GM19043 (cell line): ENCODE measurements at regions not wholly inside any gene's neighbourhood (a gene's known extent, or its start where the extent isn't known, plus 50 kb on each side); places are given as distances from the start of the nearest gene placed in this dataset.
"Not testable (repeated sequence)": the region's sequence is repeated elsewhere in the genome, so short reads cannot be mapped to it uniquely, and the experiment has no call there.

Experiments used
- ATAC-seq: cut with Tn5 transposase; IDR thresholded peaks from one replicate; pipeline ENCODE4 v1.9.1; 2021; ENCODE audit warnings: low read depth; ENCODE audit not compliant: unreplicated experiment

DNA sequence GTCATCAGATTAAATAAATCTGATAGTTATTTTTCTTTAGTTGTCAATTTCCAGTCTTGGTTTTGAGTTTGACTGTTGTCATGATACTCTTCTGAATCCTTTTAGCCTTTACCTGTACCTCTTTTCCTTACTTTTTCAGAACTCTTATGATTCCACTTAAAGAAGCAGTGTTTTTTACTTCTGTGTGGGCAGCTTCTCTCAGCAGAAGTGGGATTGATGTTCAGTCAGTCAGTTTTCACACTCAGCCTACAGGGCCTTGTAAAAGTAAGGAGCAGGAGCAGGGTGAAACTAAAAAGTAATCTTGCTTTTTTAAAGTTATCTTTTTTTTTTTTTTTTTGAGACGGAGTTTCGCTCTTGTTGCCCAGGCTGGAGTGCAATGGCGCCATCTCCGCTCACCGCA is 75.1 kb downstream of the HAUS1 start:
- no peak for ATAC-seq

DNA sequence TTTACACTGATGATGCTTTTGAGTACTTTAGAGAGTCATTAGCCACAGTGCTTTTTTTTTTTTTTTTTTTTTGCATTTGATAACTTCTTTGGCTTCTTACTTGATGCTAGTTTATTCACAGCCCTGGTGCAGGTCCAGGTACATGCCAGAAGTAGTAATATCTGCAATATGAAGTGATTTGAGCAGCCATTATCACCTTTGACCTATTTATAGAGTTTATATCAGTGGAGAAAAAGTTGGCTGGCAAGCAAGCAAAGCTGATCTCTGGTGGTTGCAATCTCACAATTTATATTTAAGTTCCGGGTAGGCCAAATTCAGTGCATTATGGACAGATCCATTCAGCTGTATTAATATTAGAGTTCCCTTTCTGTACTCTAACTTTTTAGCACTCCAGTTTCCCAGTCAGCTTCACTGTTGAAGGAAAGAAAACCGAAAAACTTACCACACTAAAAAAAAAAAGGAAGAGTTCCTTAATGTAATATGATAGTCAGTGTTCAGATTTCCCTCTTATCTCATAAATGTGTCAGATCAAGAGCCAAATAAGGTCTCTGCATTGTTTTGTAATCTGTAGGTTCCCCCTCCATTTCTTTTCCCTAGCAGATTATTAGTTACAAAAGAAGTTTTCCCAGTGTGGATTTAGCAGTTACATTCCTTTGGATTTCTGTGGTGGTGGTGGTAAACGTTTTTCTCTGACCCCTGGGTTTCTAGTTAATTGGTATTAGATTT is 78.6 kb downstream of the HAUS1 start:
- no peak for ATAC-seq

GRCh38 chr18:46184296-46184695 is 80.1 kb downstream of the HAUS1 start:
- ATAC-seq: not testable (repeated sequence)

- no peak for ATAC-seq
These were observed 80.5 kb downstream of the HAUS1 start for GRCh38 chr18:46184727-46185126.

- no peak for ATAC-seq
These were observed 86.5 kb downstream of the HAUS1 start for GRCh38 chr18:46190667-46191066.

- ATAC-seq: no peak
These were observed 92.5 kb downstream of the HAUS1 start for GRCh38 chr18:46196627-46197243.

DNA sequence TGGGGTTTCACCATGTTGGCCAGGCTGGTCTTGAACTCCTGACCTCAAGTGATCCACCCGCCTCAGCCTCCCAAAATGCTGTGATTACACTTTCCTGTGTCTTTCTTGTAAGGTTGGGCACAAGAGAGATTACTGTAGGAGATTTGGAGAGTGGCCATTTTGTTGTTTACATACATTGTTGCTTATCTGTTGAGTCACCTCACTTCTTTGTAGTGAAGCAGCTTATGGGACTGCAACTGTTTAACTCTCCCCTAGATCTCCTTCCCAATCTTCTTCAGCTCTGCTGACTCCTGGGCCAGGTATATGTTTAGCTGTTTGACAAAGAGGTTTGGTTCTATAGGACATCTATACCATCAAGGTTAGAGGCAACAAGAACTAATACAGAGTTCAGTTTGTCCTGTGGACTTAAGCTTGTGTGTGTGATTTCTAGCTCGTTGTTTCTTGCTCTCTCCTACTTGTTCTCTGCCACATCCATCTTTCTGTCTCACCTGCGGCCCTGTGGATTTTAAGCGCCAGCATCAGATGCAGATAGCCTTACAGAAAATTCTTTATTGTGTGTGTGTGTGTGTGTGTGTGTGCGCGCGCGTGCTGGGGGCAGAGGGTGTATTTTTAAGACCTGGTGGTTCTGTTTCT is 95.4 kb downstream of the HAUS1 start:
- ATAC-seq: no peak

DNA sequence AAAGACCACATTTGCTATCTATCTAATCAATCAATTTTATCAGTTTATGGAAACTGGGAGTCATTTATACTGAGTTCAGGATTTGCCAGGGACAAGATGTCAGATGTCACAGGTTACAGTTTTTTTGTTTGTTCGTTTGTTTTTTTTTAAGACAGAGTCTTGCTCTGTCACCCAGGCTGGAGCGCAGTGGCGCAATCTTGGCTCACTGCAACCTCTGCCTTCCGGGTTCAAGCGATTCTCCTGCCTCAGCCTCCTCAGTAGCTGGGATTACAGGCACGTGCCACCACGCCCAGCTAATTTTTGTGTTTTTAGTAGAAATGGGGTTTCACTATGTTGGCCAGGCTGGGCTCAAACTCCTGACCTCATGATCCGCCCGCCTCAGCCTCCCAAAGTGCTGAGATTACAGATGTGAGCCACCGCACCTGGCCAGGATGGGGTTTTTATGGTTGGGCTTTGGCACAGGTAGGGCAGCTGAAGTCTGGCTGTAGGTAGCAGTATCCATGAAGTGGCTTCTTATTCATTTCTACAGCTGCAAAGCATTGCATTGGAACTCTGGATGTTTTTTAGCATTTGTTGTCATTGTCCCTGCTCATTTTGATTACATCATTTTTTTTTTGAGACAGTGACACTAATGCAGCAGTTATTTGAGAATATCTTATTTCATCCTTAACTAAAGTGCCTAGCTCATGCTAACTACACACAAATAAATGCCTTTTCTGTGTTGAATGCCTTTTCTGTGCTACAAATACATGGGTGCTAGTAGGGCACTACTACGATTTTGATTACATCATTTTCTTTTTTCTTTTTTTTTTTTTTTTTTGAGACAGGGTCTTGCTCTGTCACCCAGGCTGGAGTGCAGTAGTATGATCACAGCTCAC is 96.2 kb downstream of the HAUS1 start:
- ATAC-seq: not testable (repeated sequence)

- ATAC-seq: no peak
These were observed 100.0 kb downstream of the HAUS1 start for GRCh38 chr18:46204143-46204542.

- no peak for ATAC-seq
These were observed 103.8 kb downstream of the HAUS1 start for GRCh38 chr18:46207985-46208384.

- no peak for ATAC-seq
These were observed 105.0 kb downstream of the HAUS1 start for GRCh38 chr18:46209161-46209560.

- no peak for ATAC-seq
These were observed 107.6 kb downstream of the HAUS1 start for GRCh38 chr18:46211816-46212215.

- no peak for ATAC-seq
These were observed 108.2 kb downstream of the HAUS1 start for GRCh38 chr18:46212398-46212797.

- no peak for ATAC-seq
These were observed 109.1 kb downstream of the HAUS1 start for GRCh38 chr18:46213295-46213694.

DNA sequence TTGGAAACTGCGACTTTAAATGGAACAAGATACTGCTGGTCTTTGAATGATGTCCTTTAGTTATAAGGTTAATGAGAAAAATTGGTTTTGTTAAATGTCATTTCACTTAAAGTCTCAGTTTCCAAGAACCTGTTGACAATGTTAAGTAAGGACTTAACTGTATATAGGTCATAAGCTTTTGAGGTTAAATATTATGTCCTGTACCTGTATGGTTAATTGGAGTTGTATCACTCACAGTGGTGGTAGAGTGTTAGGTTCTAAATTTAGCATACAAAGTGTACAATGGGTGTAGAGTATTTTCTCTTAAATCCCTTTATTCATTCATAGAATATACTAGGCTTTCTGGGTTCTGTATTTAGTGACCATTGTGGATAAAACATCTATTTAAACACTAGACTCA is 110.2 kb downstream of the HAUS1 start:
- ATAC-seq: no peak

DNA sequence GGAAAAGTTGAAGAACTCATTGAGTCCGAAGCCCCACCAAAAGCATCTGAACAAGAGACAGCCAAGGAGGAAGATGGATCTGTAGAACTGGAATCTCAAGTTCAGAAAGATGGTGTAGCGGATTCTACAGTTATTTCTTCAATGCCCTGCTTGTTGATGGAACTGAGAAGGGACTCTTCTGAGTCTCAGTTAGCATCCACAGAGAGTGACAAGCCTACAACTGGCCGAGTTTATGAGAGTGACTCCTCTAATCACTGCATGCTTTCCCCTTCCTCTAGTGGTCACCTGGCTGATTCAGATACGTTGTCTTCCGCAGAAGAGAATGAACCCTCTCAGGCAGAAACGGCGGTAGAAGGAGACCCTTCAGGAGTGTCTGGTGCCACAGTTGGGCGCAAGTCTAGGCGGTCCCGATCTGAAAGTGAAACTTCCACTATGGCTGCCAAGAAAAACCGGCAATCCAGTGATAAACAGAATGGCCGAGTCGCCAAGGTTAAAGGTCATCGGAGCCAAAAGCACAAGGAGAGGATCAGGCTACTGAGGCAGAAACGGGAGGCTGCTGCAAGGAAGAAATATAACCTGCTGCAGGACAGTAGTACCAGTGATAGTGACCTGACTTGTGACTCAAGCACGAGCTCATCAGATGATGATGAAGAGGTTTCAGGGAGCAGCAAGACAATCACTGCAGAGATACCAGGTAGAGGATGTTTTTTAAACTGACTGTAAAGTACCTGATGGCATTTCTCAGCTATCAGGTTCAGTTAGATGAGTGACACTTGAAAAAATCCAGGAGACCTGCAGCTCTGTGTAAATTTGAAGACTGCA is 111.9 kb downstream of the HAUS1 start:
- ATAC-seq: no peak

- ATAC-seq: no peak
These were observed 115.9 kb downstream of the HAUS1 start for GRCh38 chr18:46220116-46220515.

- ATAC-seq: no peak
These were observed 117.9 kb downstream of the HAUS1 start for GRCh38 chr18:46222093-46222492.

- no peak for ATAC-seq
These were observed 118.7 kb downstream of the HAUS1 start for GRCh38 chr18:46222710-46223360.
